ENCODE measurements at regions not wholly inside any gene's neighbourhood (a gene's known extent, or its start where the extent isn't known, plus 50 kb on each side); places are given as distances from the start of the nearest gene placed in this dataset.

- no peak for DNase-seq (ENCODE audit: low read depth)
These were observed 54.1 kb downstream of the IRF2BPL start for GRCh38 chr14:76974365-76974764.

GRCh38 chr14:76971549-76971948 is 57.0 kb downstream of the IRF2BPL start:
- no peak for DNase-seq (ENCODE audit: low read depth)

GRCh38 chr14:76968621-76969063 is 59.9 kb downstream of the IRF2BPL start:
- DNase-seq (ENCODE audit: low read depth), result no peak

GRCh38 chr14:76967788-76968187 is 60.7 kb downstream of the IRF2BPL start:
- no peak for DNase-seq (ENCODE audit: low read depth)

GRCh38 chr14:76965232-76965631 is 63.3 kb downstream of the IRF2BPL start:
- no peak for DNase-seq (ENCODE audit: low read depth)

GRCh38 chr14:76964695-76965094 is 63.8 kb downstream of the IRF2BPL start:
- peak; percentile 53 for DNase-seq (ENCODE audit: low read depth)

- no peak for DNase-seq (ENCODE audit: low read depth)
These were observed 65.1 kb downstream of the IRF2BPL start for GRCh38 chr14:76963372-76963771.

- no peak for DNase-seq (ENCODE audit: low read depth)
These were observed 66.2 kb downstream of the IRF2BPL start for GRCh38 chr14:76962303-76962660.

- DNase-seq (ENCODE audit: low read depth), result peak; percentile 96
These were observed 66.7 kb downstream of the IRF2BPL start for GRCh38 chr14:76961631-76962302.

- DNase-seq (ENCODE audit: low read depth), result peak; percentile 30
These were observed 69.4 kb downstream of the IRF2BPL start for GRCh38 chr14:76958980-76959710.

GRCh38 chr14:76958020-76958979 is 70.2 kb downstream of the IRF2BPL start:
- no peak for DNase-seq (ENCODE audit: low read depth)

GRCh38 chr14:76957224-76957891 is 71.2 kb downstream of the IRF2BPL start:
- no peak for DNase-seq (ENCODE audit: low read depth)

- DNase-seq (ENCODE audit: low read depth), result peak; percentile 87
These were observed 72.0 kb downstream of the IRF2BPL start for GRCh38 chr14:76956316-76957090.

GRCh38 chr14:76955575-76956315 is 72.8 kb downstream of the IRF2BPL start:
- DNase-seq (ENCODE audit: low read depth), result peak; percentile 60

- DNase-seq (ENCODE audit: low read depth), result no peak
These were observed 73.9 kb downstream of the IRF2BPL start for GRCh38 chr14:76954394-76955190.

GRCh38 chr14:76953311-76953945 is 75.1 kb downstream of the IRF2BPL start:
- DNase-seq (ENCODE audit: low read depth), result no peak

- DNase-seq (ENCODE audit: low read depth), result no peak
These were observed 77.3 kb downstream of the IRF2BPL start for GRCh38 chr14:76951166-76951565.

GRCh38 chr14:76950055-76951020 is 78.2 kb downstream of the IRF2BPL start:
- DNase-seq (ENCODE audit: low read depth), result no peak
